ENCODE measurements at regions not wholly inside any gene's neighbourhood (a gene's known extent, or its start where the extent isn't known, plus 50 kb on each side); places are given as distances from the start of the nearest gene placed in this dataset.

GRCh38 chr13:63311587-63311986, 1895.9 kb upstream of the PCDH20 start:
- DNase-seq (ENCODE audit: low spot score in 2 of 2): no peak
- no peaks in the 10 kb centered on the region for H3K27me3 Mint-ChIP-seq
- H3K27ac Mint-ChIP-seq: no peak overlapping the region
- peaks cover 2% of the 10 kb centered on the region for H3K4me1 Mint-ChIP-seq
- H3K4me3 Mint-ChIP-seq: no peak overlapping the region
- ATAC-seq (ENCODE audit: low read depth): no peak
- no peaks in the 10 kb centered on the region for H3K36me3 Mint-ChIP-seq
- peaks cover 2% of the 10 kb centered on the region for H3K9me3 Mint-ChIP-seq

- no peak for ATAC-seq (ENCODE audit: low read depth)
- H3K27me3 Mint-ChIP-seq: no peaks in the 10 kb centered on the region
- no peak for DNase-seq (ENCODE audit: low spot score in 2 of 2)
- no peak overlapping the region for H3K4me3 Mint-ChIP-seq
- peaks cover 2% of the 10 kb centered on the region for H3K9me3 Mint-ChIP-seq
- H3K36me3 Mint-ChIP-seq: no peaks in the 10 kb centered on the region
- H3K27ac Mint-ChIP-seq: no peak overlapping the region
- H3K4me1 Mint-ChIP-seq: peaks cover 2% of the 10 kb centered on the region
Measured at GRCh38 chr13:63308549-63309165, 1893.0 kb upstream of the PCDH20 start.

- Mint-ChIP-seq H3K4me1 (peaks cover 2% of the 10 kb centered on the region), H3K36me3 (no peaks in the 10 kb centered on the region), H3K27me3 (no peaks in the 10 kb centered on the region), H3K9me3 (peaks cover under 1% of the 10 kb centered on the region), H3K4me3 (no peak overlapping the region), H3K27ac (no peak overlapping the region)
- no peak for DNase-seq (ENCODE audit: low spot score in 2 of 2)
- ATAC-seq (ENCODE audit: low read depth): no peak
Measured at GRCh38 chr13:63307228-63307627, 1891.6 kb upstream of the PCDH20 start.

GRCh38 chr13:63305641-63306133, 1890.0 kb upstream of the PCDH20 start:
- no peak overlapping the region for H3K4me3 Mint-ChIP-seq
- no peak overlapping the region for H3K27ac Mint-ChIP-seq
- H3K27me3 Mint-ChIP-seq: no peaks in the 10 kb centered on the region
- H3K9me3 Mint-ChIP-seq: no peaks in the 10 kb centered on the region
- DNase-seq (ENCODE audit: low spot score in 2 of 2) (no peak), ATAC-seq (ENCODE audit: low read depth) (no peak)
- no peaks in the 10 kb centered on the region for H3K36me3 Mint-ChIP-seq
- H3K4me1 Mint-ChIP-seq: peaks cover 2% of the 10 kb centered on the region

- H3K36me3 Mint-ChIP-seq: no peaks in the 10 kb centered on the region
- no peaks in the 10 kb centered on the region for H3K27me3 Mint-ChIP-seq
- H3K9me3 Mint-ChIP-seq: no peaks in the 10 kb centered on the region
- no peak overlapping the region for H3K27ac Mint-ChIP-seq
- no peak overlapping the region for H3K4me3 Mint-ChIP-seq
- no peak for ATAC-seq (ENCODE audit: low read depth)
- no peak for DNase-seq (ENCODE audit: low spot score in 2 of 2)
- peaks cover 2% of the 10 kb centered on the region for H3K4me1 Mint-ChIP-seq
Measured at GRCh38 chr13:63304497-63304896, 1888.8 kb upstream of the PCDH20 start.

- Mint-ChIP-seq H3K27me3 (no peaks in the 10 kb centered on the region), H3K36me3 (no peaks in the 10 kb centered on the region), H3K27ac (no peak overlapping the region), H3K4me3 (no peak overlapping the region), H3K4me1 (no peaks in the 10 kb centered on the region), H3K9me3 (peaks cover 3% of the 10 kb centered on the region)
- DNase-seq (ENCODE audit: low spot score in 2 of 2) (no peak), ATAC-seq (ENCODE audit: low read depth) (no peak)
Measured at GRCh38 chr13:63299866-63300394, 1884.3 kb upstream of the PCDH20 start.

GRCh38 chr13:63297163-63297562, 1881.5 kb upstream of the PCDH20 start:
- H3K9me3 Mint-ChIP-seq: peaks cover 5% of the 10 kb centered on the region

GRCh38 chr13:63291701-63292100, 1876.1 kb upstream of the PCDH20 start:
- ATAC-seq (ENCODE audit: low read depth) (no peak), DNase-seq (ENCODE audit: low spot score in 2 of 2) (no peak)
- Mint-ChIP-seq H3K9me3 (peaks cover 5% of the 10 kb centered on the region), H3K4me3 (no peak overlapping the region), H3K27me3 (no peaks in the 10 kb centered on the region), H3K36me3 (no peaks in the 10 kb centered on the region), H3K4me1 (no peaks in the 10 kb centered on the region), H3K27ac (no peak overlapping the region)

More at GRCh38 chr13:63297163-63297562, 1881.5 kb upstream of the PCDH20 start:
- no peaks in the 10 kb centered on the region for H3K4me1 Mint-ChIP-seq
- no peak for DNase-seq (ENCODE audit: low spot score in 2 of 2)
- no peak overlapping the region for H3K4me3 Mint-ChIP-seq
- H3K27ac Mint-ChIP-seq: no peak overlapping the region
- H3K36me3 Mint-ChIP-seq: no peaks in the 10 kb centered on the region
- no peak for ATAC-seq (ENCODE audit: low read depth)
- no peaks in the 10 kb centered on the region for H3K27me3 Mint-ChIP-seq

GRCh38 chr13:63288576-63288975, 1872.9 kb upstream of the PCDH20 start:
- H3K4me3 Mint-ChIP-seq: no peak overlapping the region
- no peaks in the 10 kb centered on the region for H3K27me3 Mint-ChIP-seq
- DNase-seq (ENCODE audit: low spot score in 2 of 2) (no peak), ATAC-seq (ENCODE audit: low read depth) (no peak)
- H3K27ac Mint-ChIP-seq: no peak overlapping the region
- H3K36me3 Mint-ChIP-seq: no peaks in the 10 kb centered on the region
- H3K4me1 Mint-ChIP-seq: no peaks in the 10 kb centered on the region
- H3K9me3 Mint-ChIP-seq: peaks cover 5% of the 10 kb centered on the region

- no peaks in the 10 kb centered on the region for H3K4me1 Mint-ChIP-seq
- H3K27me3 Mint-ChIP-seq: no peaks in the 10 kb centered on the region
- peaks cover 3% of the 10 kb centered on the region for H3K9me3 Mint-ChIP-seq
- H3K27ac Mint-ChIP-seq: no peak overlapping the region
- DNase-seq (ENCODE audit: low spot score in 2 of 2): no peak
- H3K4me3 Mint-ChIP-seq: no peak overlapping the region
- no peak for ATAC-seq (ENCODE audit: low read depth)
- no peaks in the 10 kb centered on the region for H3K36me3 Mint-ChIP-seq
Measured at GRCh38 chr13:63287926-63288325, 1872.3 kb upstream of the PCDH20 start.

- ATAC-seq (ENCODE audit: low read depth) (no peak), DNase-seq (ENCODE audit: low spot score in 2 of 2) (no peak)
- Mint-ChIP-seq H3K4me1 (no peaks in the 10 kb centered on the region), H3K4me3 (no peak overlapping the region), H3K27ac (no peak overlapping the region), H3K27me3 (no peaks in the 10 kb centered on the region), H3K36me3 (no peaks in the 10 kb centered on the region), H3K9me3 (peaks cover 3% of the 10 kb centered on the region)
Measured at GRCh38 chr13:63285426-63285825, 1869.8 kb upstream of the PCDH20 start.

- Mint-ChIP-seq H3K4me3 (no peak overlapping the region), H3K27me3 (no peaks in the 10 kb centered on the region), H3K27ac (no peak overlapping the region), H3K9me3 (peaks cover 5% of the 10 kb centered on the region), H3K4me1 (no peaks in the 10 kb centered on the region), H3K36me3 (no peaks in the 10 kb centered on the region)
- ATAC-seq (ENCODE audit: low read depth): no peak
- no peak for DNase-seq (ENCODE audit: low spot score in 2 of 2)
Measured at GRCh38 chr13:63279136-63279535, 1863.5 kb upstream of the PCDH20 start.

- Mint-ChIP-seq H3K9me3 (peaks cover 7% of the 10 kb centered on the region), H3K4me1 (no peaks in the 10 kb centered on the region), H3K36me3 (no peaks in the 10 kb centered on the region), H3K4me3 (no peak overlapping the region), H3K27me3 (no peaks in the 10 kb centered on the region), H3K27ac (no peak overlapping the region)
- DNase-seq (ENCODE audit: low spot score in 2 of 2): no peak
- no peak for ATAC-seq (ENCODE audit: low read depth)
Measured at GRCh38 chr13:63274772-63275171, 1859.1 kb upstream of the PCDH20 start.

GRCh38 chr13:63249411-63250187, 1834.0 kb upstream of the PCDH20 start:
- Mint-ChIP-seq H3K27ac (no peak overlapping the region), H3K27me3 (no peaks in the 10 kb centered on the region), H3K4me1 (no peaks in the 10 kb centered on the region), H3K36me3 (no peaks in the 10 kb centered on the region), H3K4me3 (no peak overlapping the region), H3K9me3 (peaks cover 3% of the 10 kb centered on the region)
- ATAC-seq (ENCODE audit: low read depth) (no peak), DNase-seq (ENCODE audit: low spot score in 2 of 2) (no peak)

Data from memory B cell (primary cell).